Testis (tissue), 2 donors: ENCODE measurements at regions not wholly inside any gene's neighbourhood (a gene's known extent, or its start where the extent isn't known, plus 50 kb on each side); places are given as distances from the start of the nearest gene placed in this dataset.

ENCODE experiments used
- DNase-seq: peaks from one replicate; pipeline ENCODE4 v3.0.0-alpha.2; 2019
- H3K27ac ChIP-seq, 2 donors: fragments of 200-600 bp; sonication (generic); one replicate each; pipeline ENCODE4 v1.5.1; 2019
- H3K27me3 ChIP-seq: fragments of 200-600 bp; sonication (generic); one replicate; pipeline ENCODE4 v1.5.1; 2019
- H3K36me3 ChIP-seq: fragments of 200-600 bp; sonication (generic); one replicate; pipeline ENCODE4 v1.5.1; 2017; ENCODE audit warnings: low read depth; ENCODE audit errors: missing control alignments
- H3K4me1 ChIP-seq: fragments of 200-600 bp; sonication (generic); one replicate; pipeline ENCODE4 v1.5.1; 2019
- H3K4me3 ChIP-seq, 2 donors: fragments of 200-600 bp; sonication (generic); one replicate each; pipeline ENCODE4 v1.5.1; 2017 to 2019
- H3K9me3 ChIP-seq: fragments of 200-600 bp; sonication (generic); one replicate; pipeline ENCODE4 v1.5.1; 2017
- POLR2A ChIP-seq: fragments of 450-650 bp; IDR thresholded peaks from one replicate; pipeline ENCODE4 v1.6.1; 2017; ENCODE audit warnings: antibody characterized with exemption, mild to moderate bottlenecking, moderate library complexity
- WGBS, 2 donors: methylation state at CpG; one replicate each; pipeline ENCODE4 v1.1.5; 2018; 5-methylcytosine and 5-hydroxymethylcytosine counted together
- intact Hi-C: fragments of 100-400 bp; cut with DNase I; formaldehyde crosslinking; loops from one replicate; pipeline ENCODE4 v1.15.1; 2023; ENCODE audit warnings: low total_unique reads
- TF ChIP-seq, protein P1 (sequence below), 3 experiments: fragments of 450-650 bp in 2 of 3; fragments of 200-600 bp in 1 of 3; sonication (generic) in 1 of 3; IDR thresholded peaks; one replicate each; pipeline ENCODE4 v1.5.1; 2016 to 2019; ENCODE audit warnings: antibody characterized with exemption in 3 of 3, mild to moderate bottlenecking in 2 of 3, moderate library complexity in 1 of 3

GRCh38 chr2:58923869-58924268 lies 682.7 kb upstream of the FANCL start:
- WGBS, 2 donors = 94 to 100% methylated on average over 1 of the region's 1 CpG

DNA sequence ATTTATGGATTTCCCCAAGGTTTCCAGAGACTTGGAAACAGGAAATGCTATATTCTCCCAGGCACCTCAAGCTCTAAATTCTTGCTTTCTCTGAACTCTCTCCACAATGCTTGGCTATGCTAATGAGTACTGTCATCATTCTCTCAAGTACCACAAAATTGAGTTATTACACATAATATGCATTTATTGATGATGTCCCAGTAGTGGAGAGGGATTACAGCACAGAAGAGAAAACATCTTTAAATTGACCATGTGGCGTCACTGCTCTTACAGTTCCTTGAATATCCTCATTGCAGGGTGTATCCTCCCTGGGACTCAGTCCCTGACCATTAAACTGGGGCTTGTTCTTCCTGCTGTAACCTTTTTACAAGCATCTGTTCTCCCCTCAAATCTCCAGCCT lies 681.1 kb upstream of the FANCL start:
- TF ChIP-seq, protein P1, sequence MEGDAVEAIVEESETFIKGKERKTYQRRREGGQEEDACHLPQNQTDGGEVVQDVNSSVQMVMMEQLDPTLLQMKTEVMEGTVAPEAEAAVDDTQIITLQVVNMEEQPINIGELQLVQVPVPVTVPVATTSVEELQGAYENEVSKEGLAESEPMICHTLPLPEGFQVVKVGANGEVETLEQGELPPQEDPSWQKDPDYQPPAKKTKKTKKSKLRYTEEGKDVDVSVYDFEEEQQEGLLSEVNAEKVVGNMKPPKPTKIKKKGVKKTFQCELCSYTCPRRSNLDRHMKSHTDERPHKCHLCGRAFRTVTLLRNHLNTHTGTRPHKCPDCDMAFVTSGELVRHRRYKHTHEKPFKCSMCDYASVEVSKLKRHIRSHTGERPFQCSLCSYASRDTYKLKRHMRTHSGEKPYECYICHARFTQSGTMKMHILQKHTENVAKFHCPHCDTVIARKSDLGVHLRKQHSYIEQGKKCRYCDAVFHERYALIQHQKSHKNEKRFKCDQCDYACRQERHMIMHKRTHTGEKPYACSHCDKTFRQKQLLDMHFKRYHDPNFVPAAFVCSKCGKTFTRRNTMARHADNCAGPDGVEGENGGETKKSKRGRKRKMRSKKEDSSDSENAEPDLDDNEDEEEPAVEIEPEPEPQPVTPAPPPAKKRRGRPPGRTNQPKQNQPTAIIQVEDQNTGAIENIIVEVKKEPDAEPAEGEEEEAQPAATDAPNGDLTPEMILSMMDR (IDR thresholded peaks at IDR 0.05) = no peak
- no peak for TF ChIP-seq POLR2A
- no peak overlapping the region for H3K27ac ChIP-seq
- no peaks in the 10 kb centered on the region for H3K36me3 ChIP-seq
- 94 to 97% methylated on average over 1 of the region's 1 CpG for WGBS, 2 donors
- no peak for DNase-seq
- no peaks in the 10 kb centered on the region for H3K27me3 ChIP-seq
- H3K4me1 ChIP-seq = no peaks in the 10 kb centered on the region
- intact Hi-C loops = no loop called here
- no peak overlapping the region for H3K4me3 ChIP-seq
- no peaks in the 10 kb centered on the region for H3K9me3 ChIP-seq

More at GRCh38 chr2:58923869-58924268, 682.7 kb upstream of the FANCL start:
- Histone ChIP-seq H3K4me3 (no peak overlapping the region), H3K27me3 (no peaks in the 10 kb centered on the region), H3K4me1 (no peaks in the 10 kb centered on the region), H3K9me3 (no peaks in the 10 kb centered on the region), H3K36me3 (no peaks in the 10 kb centered on the region), H3K27ac (no peak overlapping the region)
- DNase-seq = no peak
- TF ChIP-seq, protein P1 (IDR thresholded peaks at IDR 0.05) = no peak
- TF ChIP-seq POLR2A = no peak
- intact Hi-C loops = no loop called here

GRCh38 chr2:58921676-58922075 lies 680.6 kb upstream of the FANCL start:
- Histone ChIP-seq H3K4me3 (no peak overlapping the region), H3K4me1 (no peaks in the 10 kb centered on the region), H3K27me3 (no peaks in the 10 kb centered on the region), H3K27ac (no peak overlapping the region), H3K9me3 (no peaks in the 10 kb centered on the region), H3K36me3 (no peaks in the 10 kb centered on the region)
- DNase-seq = no peak
- WGBS, 2 donors = 82 to 85% methylated on average over 2 of the region's 2 CpGs
- TF ChIP-seq, protein P1 (IDR thresholded peaks at IDR 0.05) = no peak
- TF ChIP-seq POLR2A = no peak
- intact Hi-C loops = no loop called here

GRCh38 chr2:58920001-58920400 lies 678.9 kb upstream of the FANCL start:
- Histone ChIP-seq H3K36me3 (no peaks in the 10 kb centered on the region), H3K4me3 (no peak overlapping the region), H3K4me1 (no peaks in the 10 kb centered on the region), H3K27ac (no peak overlapping the region), H3K9me3 (no peaks in the 10 kb centered on the region), H3K27me3 (no peaks in the 10 kb centered on the region)
- 93 to 100% methylated on average over 1 to 2 of the region's 2 CpGs for WGBS, 2 donors
- TF ChIP-seq, protein P1 (IDR thresholded peaks at IDR 0.05) = no peak
- TF ChIP-seq POLR2A = no peak
- intact Hi-C loops = no loop called here
- DNase-seq = no peak

DNA sequence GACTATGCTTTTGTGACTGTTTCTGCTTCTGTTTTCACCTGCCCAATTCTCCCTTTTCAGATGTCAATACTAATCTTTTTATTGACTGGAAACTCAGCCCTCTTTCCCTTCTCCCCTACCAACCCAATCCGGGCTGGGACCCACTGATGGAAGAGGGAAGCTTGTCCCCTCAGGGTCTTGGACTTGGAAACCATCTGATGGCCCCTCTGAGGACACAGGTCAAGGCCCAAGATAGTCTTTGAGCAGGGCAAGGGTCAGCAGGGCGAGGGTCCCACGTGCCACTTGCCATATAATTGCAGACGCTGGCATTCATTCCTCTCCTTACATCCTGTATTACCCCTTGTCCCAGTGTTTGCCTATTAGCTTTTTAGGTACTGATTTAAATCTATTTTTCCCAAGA lies 678.2 kb upstream of the FANCL start:
- Histone ChIP-seq H3K9me3 (no peaks in the 10 kb centered on the region), H3K4me3 (no peak overlapping the region)
- intact Hi-C loops = no loop called here

More for the DNA sequence above, 678.2 kb upstream of the FANCL start:
- H3K36me3 ChIP-seq = no peaks in the 10 kb centered on the region
- TF ChIP-seq POLR2A = no peak
- TF ChIP-seq, protein P1 (IDR thresholded peaks at IDR 0.05) = no peak
- no peaks in the 10 kb centered on the region for H3K27me3 ChIP-seq
- no peak overlapping the region for H3K27ac ChIP-seq
- no peaks in the 10 kb centered on the region for H3K4me1 ChIP-seq
- WGBS, 2 donors = 82 to 88% methylated on average over 4 of the region's 4 CpGs
- no peak for DNase-seq
